ENCODE measurements at regions not wholly inside any gene's neighbourhood (a gene's known extent, or its start where the extent isn't known, plus 50 kb on each side); places are given as distances from the start of the nearest gene placed in this dataset.
"Not testable (repeated sequence)": the region's sequence is repeated elsewhere in the genome, so short reads cannot be mapped to it uniquely, and the experiment has no call there.

GRCh38 chr9:42316026-42316425 lies 132.6 kb downstream of the SPATA31A6 start:
- TF ChIP-seq CTCF (IDR thresholded peaks at IDR 0.05; ENCODE audit: extremely low read depth in 1 of 2, insufficient read depth in 1 of 2, low read depth in 1 of 2, low read length in 2 of 2); MAX (IDR thresholded peaks at IDR 0.05; ENCODE audit: insufficient read depth, insufficient read length); POLR2A (IDR thresholded peaks at IDR 0.05; ENCODE audit: low read depth, low read length); POLR2AphosphoS5 (IDR thresholded peaks at IDR 0.05; ENCODE audit: insufficient read depth, low read depth, low read length); GATA2 (IDR thresholded peaks at IDR 0.05; ENCODE audit: insufficient read depth, insufficient read length, low read depth, low read length); EZH2 (IDR thresholded peaks at IDR 0.05; ENCODE audit: borderline replicate concordance, low read depth, low read length, severe bottlenecking); JUN (IDR thresholded peaks at IDR 0.05; ENCODE audit: borderline replicate concordance, insufficient read depth, insufficient read length, low read depth): not testable (repeated sequence)
